LHCN-M2 (cell line): ENCODE measurements at regions not wholly inside any gene's neighbourhood (a gene's known extent, or its start where the extent isn't known, plus 50 kb on each side); places are given as distances from the start of the nearest gene placed in this dataset.
"Not testable (repeated sequence)": the region's sequence is repeated elsewhere in the genome, so short reads cannot be mapped to it uniquely, and the experiment has no call there.

Source experiments
- DNase-seq: peaks from one replicate; pipeline ENCODE4 v3.0.0-alpha.2; 2012; ENCODE audit warnings: low read depth

GRCh38 chr12:59405992-59406391 is 189.8 kb upstream of the SLC16A7 start:
- no peak for DNase-seq

- no peak for DNase-seq
Measured at GRCh38 chr12:59404109-59404650, 191.6 kb upstream of the SLC16A7 start.

GRCh38 chr12:59403259-59403932 is 192.4 kb upstream of the SLC16A7 start:
- peak; percentile 75 for DNase-seq

GRCh38 chr12:59401862-59402261 is 194.0 kb upstream of the SLC16A7 start:
- no peak for DNase-seq

- DNase-seq: no peak
Measured at GRCh38 chr12:59398164-59398563, 197.7 kb upstream of the SLC16A7 start.

GRCh38 chr12:59396919-59397318 is 198.9 kb upstream of the SLC16A7 start:
- no peak for DNase-seq

GRCh38 chr12:59396519-59396918 is 199.3 kb upstream of the SLC16A7 start:
- DNase-seq: no peak

GRCh38 chr12:59395310-59395709 is 200.5 kb upstream of the SLC16A7 start:
- DNase-seq: not testable (repeated sequence)

GRCh38 chr12:59393506-59393905 is 202.3 kb upstream of the SLC16A7 start:
- DNase-seq: no peak

GRCh38 chr12:59389968-59390576 is 205.8 kb upstream of the SLC16A7 start:
- DNase-seq: no peak

- no peak for DNase-seq
Measured at GRCh38 chr12:59388694-59389093, 207.1 kb upstream of the SLC16A7 start.

GRCh38 chr12:59388176-59388575 is 207.7 kb upstream of the SLC16A7 start:
- no peak for DNase-seq

- DNase-seq: no peak
Measured at GRCh38 chr12:59386236-59386635, 209.6 kb upstream of the SLC16A7 start.

- DNase-seq: peak; percentile 37
Measured at GRCh38 chr12:59383079-59383822, 212.6 kb upstream of the SLC16A7 start.

- DNase-seq: no peak
Measured at GRCh38 chr12:59382282-59383078, 213.3 kb upstream of the SLC16A7 start.

- no peak for DNase-seq
Measured at GRCh38 chr12:59381106-59381505, 214.7 kb upstream of the SLC16A7 start.

- DNase-seq: peak; percentile 45
Measured at GRCh38 chr12:59375633-59376032, 220.2 kb upstream of the SLC16A7 start.

GRCh38 chr12:59374783-59375182 is 221.0 kb upstream of the SLC16A7 start:
- no peak for DNase-seq

GRCh38 chr12:59372956-59373355 is 222.9 kb upstream of the SLC16A7 start:
- DNase-seq: no peak

GRCh38 chr12:59370933-59371332 is 224.9 kb upstream of the SLC16A7 start:
- DNase-seq: no peak

GRCh38 chr12:59365133-59365532 is 230.7 kb upstream of the SLC16A7 start:
- no peak for DNase-seq

- DNase-seq: peak; percentile 6
Measured at GRCh38 chr12:59357811-59358210, 238.0 kb upstream of the SLC16A7 start.
